ENCODE measurements at regions not wholly inside any gene's neighbourhood (a gene's known extent, or its start where the extent isn't known, plus 50 kb on each side); places are given as distances from the start of the nearest gene placed in this dataset.
"Not testable (repeated sequence)": the region's sequence is repeated elsewhere in the genome, so short reads cannot be mapped to it uniquely, and the experiment has no call there.

GRCh38 chr22:23381661-23382427, 198.2 kb downstream of the IGLL1 start:
- FAIRE-seq (no peak), DNase-seq (ENCODE audit: insufficient read length, low spot score) (no peak)
- TF ChIP-seq CTCF (IDR thresholded peaks at IDR 0.05; ENCODE audit: insufficient read depth, missing control alignments), result no peak

GRCh38 chr22:23380911-23381310, 199.2 kb downstream of the IGLL1 start:
- TF ChIP-seq CTCF (IDR thresholded peaks at IDR 0.05; ENCODE audit: insufficient read depth, missing control alignments), result no peak
- FAIRE-seq (no peak), DNase-seq (ENCODE audit: insufficient read length, low spot score) (no peak)

- TF ChIP-seq CTCF (IDR thresholded peaks at IDR 0.05; ENCODE audit: insufficient read depth, missing control alignments), result no peak
- FAIRE-seq (no peak), DNase-seq (ENCODE audit: insufficient read length, low spot score) (no peak)
These were observed 199.9 kb downstream of the IGLL1 start for GRCh38 chr22:23380230-23380573.

GRCh38 chr22:23379540-23380229, 199.4 kb downstream of the BCR start:
- FAIRE-seq; DNase-seq (ENCODE audit: insufficient read length, low spot score): not testable (repeated sequence)

- no peak for FAIRE-seq
- no peak for TF ChIP-seq CTCF (IDR thresholded peaks at IDR 0.05; ENCODE audit: insufficient read depth, missing control alignments)
- DNase-seq (ENCODE audit: insufficient read length, low spot score), result no peak
These were observed 197.5 kb downstream of the BCR start for GRCh38 chr22:23377767-23378166.

- no peak for DNase-seq (ENCODE audit: insufficient read length, low spot score)
- FAIRE-seq, result no peak
- peak; percentile 35 for TF ChIP-seq CTCF (IDR thresholded peaks at IDR 0.05; ENCODE audit: insufficient read depth, missing control alignments)
These were observed 195.9 kb downstream of the BCR start for GRCh38 chr22:23376256-23376655.

GRCh38 chr22:23375031-23375827, 194.9 kb downstream of the BCR start:
- no peak for FAIRE-seq
- no peak for DNase-seq (ENCODE audit: insufficient read length, low spot score)
- no peak for TF ChIP-seq CTCF (IDR thresholded peaks at IDR 0.05; ENCODE audit: insufficient read depth, missing control alignments)
